Spleen (tissue), 11 donors: ENCODE measurements at regions not wholly inside any gene's neighbourhood (a gene's known extent, or its start where the extent isn't known, plus 50 kb on each side); places are given as distances from the start of the nearest gene placed in this dataset.

Experiments used
- DNase-seq: peaks from one replicate; pipeline ENCODE4 v3.0.0-alpha.2; 2020
- H3K27ac ChIP-seq, 8 donors: fragments of 200-600 bp; sonication (generic) in 7 of 8; 1 replicate in 4 of 8; 2 replicates in 4 of 8; pipeline versions ENCODE4 v1.5.0 to v1.8.0; 2016 to 2021; ENCODE audit warnings: inconsistent platforms in 4 of 8, mild to moderate bottlenecking in 4 of 8, moderate library complexity in 1 of 8
- H3K27me3 ChIP-seq, 7 donors: fragments of 200-600 bp; sonication (generic) in 6 of 7; replicated peaks in 1 of 7; 1 replicate in 4 of 7; 2 replicates in 3 of 7; pipeline versions ENCODE4 v1.5.0 to v1.8.0; 2016 to 2021; ENCODE audit warnings: inconsistent platforms in 3 of 7, mild to moderate bottlenecking in 1 of 7
- H3K36me3 ChIP-seq, 6 donors: fragments of 200-600 bp; sonication (generic) in 5 of 6; 1 replicate in 4 of 6; 2 replicates in 2 of 6; pipeline versions ENCODE4 v1.5.0 to v1.8.0; 2016 to 2021; ENCODE audit warnings: inconsistent platforms in 2 of 6
- H3K4me1 ChIP-seq, 6 donors: fragments of 200-600 bp; sonication (generic) in 5 of 6; 1 replicate in 3 of 6; 2 replicates in 3 of 6; pipeline versions ENCODE4 v1.5.0 to v1.8.0; 2016 to 2021; ENCODE audit warnings: inconsistent platforms in 3 of 6
- H3K4me3 ChIP-seq, 8 donors: fragments of 200-600 bp; sonication (generic) in 7 of 8; 1 replicate in 4 of 8; 2 replicates in 4 of 8; pipeline versions ENCODE4 v1.5.0 to v1.8.0; 2016 to 2021; ENCODE audit warnings: inconsistent platforms in 4 of 8, mild to moderate bottlenecking in 4 of 8, moderate library complexity in 2 of 8
- H3K9me3 ChIP-seq, 8 donors: fragments of 200-600 bp; sonication (generic) in 7 of 8; 1 replicate in 4 of 8; 2 replicates in 4 of 8; pipeline versions ENCODE4 v1.5.0 to v1.8.0; 2016 to 2021; ENCODE audit warnings: inconsistent platforms in 4 of 8
- CTCF ChIP-seq, 11 experiments: fragments of 200-600 bp in 7 of 11; fragments of 450-650 bp in 4 of 11; sonication (generic) in 4 of 11; IDR thresholded peaks in 8 of 11; conservative IDR thresholded peaks in 3 of 11; 1 replicate in 7 of 11; 2 replicates in 4 of 11; pipeline versions ENCODE4 v1.4.0 to v1.8.0; 2016 to 2021; ENCODE audit warnings: antibody characterized with exemption in 11 of 11, inconsistent platforms in 4 of 11, mild to moderate bottlenecking in 1 of 11
- POLR2A ChIP-seq, 3 donors: fragments of 450-650 bp; IDR thresholded peaks; one replicate each; pipeline ENCODE4 v1.5.1; 2017; ENCODE audit warnings: antibody characterized with exemption in 3 of 3, mild to moderate bottlenecking in 1 of 3
- POLR2AphosphoS5 ChIP-seq, 3 donors: sonication (generic); formaldehyde crosslinking; IDR thresholded peaks; one replicate each; pipeline ENCODE4 v1.5.1; 2017; ENCODE audit warnings: antibody characterized with exemption in 3 of 3
- WGBS, 5 donors: extraction: QIAGEN DNeasy Blood & Tissue Kit in 3 of 5; methylation state at CpG; one replicate each; pipeline versions ENCODE4 v1.1.5 to v1.1.7; 2013 to 2018; 5-methylcytosine and 5-hydroxymethylcytosine counted together
- intact Hi-C: fragments of 100-400 bp; cut with DNase I; formaldehyde crosslinking; loops from one replicate; pipeline ENCODE4 v1.15.0; 2023; ENCODE audit warnings: low total_unique reads
- small RNA-seq, 4 donors: library from RNA; depleted of rRNA; stranded (forward); fragments of <200 nt; gene quantifications; one replicate each; pipeline ENCODE3, GENCODE V24; 2016
- donor health status: healthy with polysubstance abuse.
- donor health status: DM: no; HTN: no; CAD: no; lungs with moderate emphysema.
- donor health status: DM: no; HTN: no; CAD: no.
- donor health status: Bipolar disorder and iron deficiency.
- donor health status: healthy.
- donor health status: DM: no; HTN: no; CAD: no.
- donor health status: DM: yes; HTN: yes; CAD: no.

GRCh38 chr15:47661661-47662180 lies 55.6 kb upstream of the SEMA6D start:
- Histone ChIP-seq H3K4me1 (no peaks in the 10 kb centered on the region), H3K36me3 (no peaks in the 10 kb centered on the region), H3K9me3 (no peaks in the 10 kb centered on the region), H3K4me3 (no peak overlapping the region), H3K27ac (no peak overlapping the region), H3K27me3 (no peaks in the 10 kb centered on the region)
- intact Hi-C loops = no loop called here
- WGBS, 5 donors = 89 to 96% (median 93%) methylated on average over 5 of the region's 5 CpGs
- no peak for DNase-seq
- TF ChIP-seq POLR2A (IDR thresholded peaks at IDR 0.05) (no peak), POLR2AphosphoS5 (IDR thresholded peaks at IDR 0.05) (no peak), CTCF (IDR thresholded peaks at IDR 0.05 in 8 of 11, conservative IDR thresholded peaks at IDR 0.05 in 3 of 11) (no peak)

DNA sequence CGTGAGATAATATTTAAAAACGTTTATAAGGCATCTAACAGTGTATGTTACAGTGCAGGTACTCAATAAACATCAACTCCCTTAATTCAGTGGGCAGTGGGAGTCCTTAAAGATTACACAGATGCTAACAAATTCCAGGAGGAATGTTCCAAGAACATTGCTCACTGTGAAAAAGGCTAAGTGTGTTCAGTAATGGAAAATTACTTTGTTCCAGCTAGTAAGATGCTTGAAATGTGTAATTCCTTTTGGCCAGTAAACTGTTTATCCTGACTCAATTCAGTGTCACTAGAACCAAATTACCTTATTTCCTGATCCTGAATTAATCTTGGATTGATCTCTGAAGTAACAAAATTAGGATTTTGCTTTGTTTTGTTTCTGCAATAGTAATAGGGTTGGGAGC lies 54.2 kb upstream of the SEMA6D start:
- intact Hi-C loops = no loop called here
- Histone ChIP-seq H3K4me1 (no peaks in the 10 kb centered on the region), H3K9me3 (no peaks in the 10 kb centered on the region), H3K27ac (no peak overlapping the region), H3K36me3 (no peaks in the 10 kb centered on the region), H3K4me3 (no peak overlapping the region), H3K27me3 (no peaks in the 10 kb centered on the region)
- WGBS, 5 donors = 51 to 71% (median 69%) methylated on average over 2 of the region's 2 CpGs
- no peak for DNase-seq
- TF ChIP-seq POLR2AphosphoS5 (IDR thresholded peaks at IDR 0.05) (no peak), CTCF (IDR thresholded peaks at IDR 0.05 in 8 of 11, conservative IDR thresholded peaks at IDR 0.05 in 3 of 11) (no peak), POLR2A (IDR thresholded peaks at IDR 0.05) (no peak)

Small RNA genes in the stretch of these regions (small RNA-seq; reads per million reads assigned to genes)
- gene MTND5P40 (0 reads per million in 4 donors), gene RF01182 (0 reads per million in 4 donors), gene RN7SKP139 (0 reads per million in 4 donors), gene RNU6-1014P (0 reads per million in 4 donors)
